HepG2 (cell line): ENCODE measurements at regions not wholly inside any gene's neighbourhood (a gene's known extent, or its start where the extent isn't known, plus 50 kb on each side); places are given as distances from the start of the nearest gene placed in this dataset.

Experiments
- BCLAF1 ChIP-seq: fragments of 450-650 bp; IDR thresholded peaks from 2 replicates; pipeline ENCODE4 v1.6.1; 2017; ENCODE audit warnings: mild to moderate bottlenecking
- CEBPB ChIP-seq: IDR thresholded peaks from 2 replicates; pipeline ENCODE4 v1.6.1; 2011; ENCODE audit warnings: low read depth, low read length, improper control_type of control experiment, borderline replicate concordance
- CTCF ChIP-seq: sonication (generic); formaldehyde crosslinking; IDR thresholded peaks from 2 replicates; pipeline ENCODE4 v1.5.0; 2020; ENCODE audit warnings: mild to moderate bottlenecking, missing genetic modification reagents, moderate library complexity
- FOXK2 ChIP-seq: fragments of 450-650 bp; IDR thresholded peaks from 2 replicates; pipeline ENCODE4 v1.6.1; 2016
- KDM6A ChIP-seq: IDR thresholded peaks from 2 replicates; pipeline ENCODE4 v1.6.1; 2016; ENCODE audit warnings: low read depth
- POLR2AphosphoS5 ChIP-seq: IDR thresholded peaks from 2 replicates; pipeline ENCODE4 v1.6.1; 2012; ENCODE audit warnings: low read depth, low read length
- SMARCC2 ChIP-seq: fragments of 450-650 bp; IDR thresholded peaks from 2 replicates; pipeline ENCODE4 v1.6.1; 2017; ENCODE audit warnings: antibody characterized with exemption, mild to moderate bottlenecking
- ZMAT3 ChIP-seq: sonication (generic); formaldehyde crosslinking; conservative IDR thresholded peaks from 2 replicates; pipeline ENCODE4 v1.7.0; 2021; ENCODE audit warnings: missing genetic modification reagents
- ZNF121 ChIP-seq: sonication (generic); formaldehyde crosslinking; IDR thresholded peaks from 2 replicates; pipeline ENCODE4 v1.5.0; 2020; ENCODE audit warnings: mild to moderate bottlenecking, missing genetic modification reagents
- TF ChIP-seq, protein P1 (sequence below): sonication (generic); formaldehyde crosslinking; IDR thresholded peaks from 2 replicates; pipeline ENCODE4 v1.8.1; 2023; ENCODE audit warnings: mild to moderate bottlenecking, inconsistent platforms, moderate library complexity, missing genetic modification reagents, borderline replicate concordance
- TF ChIP-seq, protein P2 (sequence below): IDR thresholded peaks from 2 replicates; pipeline ENCODE4 v1.6.1; 2016; ENCODE audit warnings: low read depth

DNA sequence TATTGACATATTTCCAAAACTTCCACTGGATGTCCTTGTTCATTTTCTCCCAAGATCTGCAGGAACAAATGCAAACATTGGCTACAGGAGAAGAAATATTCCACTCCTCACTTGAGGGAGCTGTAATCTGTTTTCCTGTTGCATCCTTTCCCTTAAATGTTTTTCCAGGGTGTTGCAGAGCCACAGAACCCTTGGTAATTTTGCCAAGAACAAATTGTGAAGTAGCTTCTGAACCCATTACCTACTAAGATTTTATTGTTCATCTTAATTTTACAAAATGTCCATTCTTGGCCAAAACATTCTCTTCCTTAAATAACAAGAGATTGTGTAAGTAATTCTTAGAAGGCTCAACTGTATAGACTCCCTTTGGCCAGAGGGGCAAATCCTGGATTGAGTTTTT is 177.0 kb downstream of the GNAT3 start:
- no peak for TF ChIP-seq ZMAT3 (CRISPR knock-in tag)
- TF ChIP-seq CTCF (CRISPR knock-in tag) = no peak
- TF ChIP-seq CEBPB = no peak
- TF ChIP-seq POLR2AphosphoS5 = no peak
- no peak for TF ChIP-seq FOXK2
- TF ChIP-seq, protein P1, sequence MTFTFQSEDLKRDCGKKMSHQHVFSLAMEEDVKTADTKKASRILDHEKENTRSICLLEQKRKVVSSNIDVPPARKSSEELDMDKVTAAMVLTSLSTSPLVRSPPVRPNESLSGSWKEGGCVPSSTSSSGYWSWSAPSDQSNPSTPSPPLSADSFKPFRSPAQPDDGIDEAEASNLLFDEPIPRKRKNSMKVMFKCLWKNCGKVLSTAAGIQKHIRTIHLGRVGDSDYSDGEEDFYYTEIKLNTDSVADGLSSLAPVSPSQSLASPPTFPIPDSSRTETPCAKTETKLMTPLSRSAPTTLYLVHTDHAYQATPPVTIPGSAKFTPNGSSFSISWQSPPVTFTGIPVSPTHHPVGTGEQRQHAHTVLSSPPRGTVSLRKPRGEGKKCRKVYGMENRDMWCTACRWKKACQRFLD (CRISPR knock-in tag) = no peak
- no peak for TF ChIP-seq BCLAF1
- no peak for TF ChIP-seq KDM6A (CRISPR knock-in tag)
- TF ChIP-seq ZNF121 (CRISPR knock-in tag) = no peak
- TF ChIP-seq, protein P2, sequence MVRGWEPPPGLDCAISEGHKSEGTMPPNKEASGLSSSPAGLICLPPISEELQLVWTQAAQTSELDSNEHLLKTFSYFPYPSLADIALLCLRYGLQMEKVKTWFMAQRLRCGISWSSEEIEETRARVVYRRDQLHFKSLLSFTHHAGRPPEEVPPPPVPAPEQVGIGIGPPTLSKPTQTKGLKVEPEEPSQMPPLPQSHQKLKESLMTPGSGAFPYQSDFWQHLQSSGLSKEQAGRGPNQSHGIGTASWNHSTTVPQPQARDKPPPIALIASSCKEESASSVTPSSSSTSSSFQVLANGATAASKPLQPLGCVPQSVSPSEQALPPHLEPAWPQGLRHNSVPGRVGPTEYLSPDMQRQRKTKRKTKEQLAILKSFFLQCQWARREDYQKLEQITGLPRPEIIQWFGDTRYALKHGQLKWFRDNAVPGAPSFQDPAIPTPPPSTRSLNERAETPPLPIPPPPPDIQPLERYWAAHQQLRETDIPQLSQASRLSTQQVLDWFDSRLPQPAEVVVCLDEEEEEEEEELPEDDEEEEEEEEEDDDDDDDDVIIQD = no peak
- TF ChIP-seq SMARCC2 = no peak
